ENCODE measurements at regions not wholly inside any gene's neighbourhood (a gene's known extent, or its start where the extent isn't known, plus 50 kb on each side); places are given as distances from the start of the nearest gene placed in this dataset.

GRCh38 chrX:20593402-20593801, 326.7 kb upstream of the RPS6KA3 start:
- Histone ChIP-seq H3K27ac (ENCODE audit: low read length) (no peak overlapping the region), H2AFZ (ENCODE audit: low read depth, low read length) (no peak overlapping the region), H3K9ac (ENCODE audit: low read length) (no peak overlapping the region), H3K36me3 (replicated peaks; ENCODE audit: low read depth, low read length) (no peaks in the 10 kb centered on the region), H3K4me2 (ENCODE audit: low read length) (no peak overlapping the region), H3K9me3 (ENCODE audit: insufficient read depth, low read length) (no peaks in the 10 kb centered on the region), H3K27me3 (ENCODE audit: low read depth, low read length) (no peaks in the 10 kb centered on the region), H3K79me2 (ENCODE audit: low read length) (no peaks in the 10 kb centered on the region), H3K4me1 (ENCODE audit: low read length) (no peaks in the 10 kb centered on the region), H4K20me1 (ENCODE audit: insufficient read depth, low read length) (no peaks in the 10 kb centered on the region), H3K4me3 (ENCODE audit: low read length) (no peak overlapping the region)
- TF ChIP-seq EZH2phosphoT487 (IDR thresholded peaks at IDR 0.05; ENCODE audit: low read depth) (no peak), CTCF (IDR thresholded peaks at IDR 0.05; ENCODE audit: low read depth, low read length) (no peak)

GRCh38 chrX:20591246-20591645, 324.5 kb upstream of the RPS6KA3 start:
- no peak overlapping the region for H3K4me2 ChIP-seq (ENCODE audit: low read length)
- H2AFZ ChIP-seq (ENCODE audit: low read depth, low read length), result no peak overlapping the region
- no peaks in the 10 kb centered on the region for H3K27me3 ChIP-seq (ENCODE audit: low read depth, low read length)
- no peak overlapping the region for H3K27ac ChIP-seq (ENCODE audit: low read length)
- no peaks in the 10 kb centered on the region for H4K20me1 ChIP-seq (ENCODE audit: insufficient read depth, low read length)
- H3K9ac ChIP-seq (ENCODE audit: low read length), result no peak overlapping the region
- H3K4me3 ChIP-seq (ENCODE audit: low read length), result no peak overlapping the region
- no peaks in the 10 kb centered on the region for H3K9me3 ChIP-seq (ENCODE audit: insufficient read depth, low read length)
- H3K36me3 ChIP-seq (replicated peaks; ENCODE audit: low read depth, low read length), result no peaks in the 10 kb centered on the region
- TF ChIP-seq CTCF (IDR thresholded peaks at IDR 0.05; ENCODE audit: low read depth, low read length) (no peak), EZH2phosphoT487 (IDR thresholded peaks at IDR 0.05; ENCODE audit: low read depth) (no peak)
- no peaks in the 10 kb centered on the region for H3K79me2 ChIP-seq (ENCODE audit: low read length)
- no peaks in the 10 kb centered on the region for H3K4me1 ChIP-seq (ENCODE audit: low read length)

GRCh38 chrX:20585782-20586181, 319.1 kb upstream of the RPS6KA3 start:
- H3K27me3 ChIP-seq (ENCODE audit: low read depth, low read length), result no peaks in the 10 kb centered on the region

GRCh38 chrX:20571611-20572010, 304.9 kb upstream of the RPS6KA3 start:
- Histone ChIP-seq H4K20me1 (ENCODE audit: insufficient read depth, low read length) (no peaks in the 10 kb centered on the region), H3K4me1 (ENCODE audit: low read length) (no peaks in the 10 kb centered on the region), H3K9me3 (ENCODE audit: insufficient read depth, low read length) (no peaks in the 10 kb centered on the region), H3K79me2 (ENCODE audit: low read length) (no peaks in the 10 kb centered on the region), H3K9ac (ENCODE audit: low read length) (no peak overlapping the region), H3K4me3 (ENCODE audit: low read length) (no peak overlapping the region), H3K27ac (ENCODE audit: low read length) (no peak overlapping the region), H3K27me3 (ENCODE audit: low read depth, low read length) (no peaks in the 10 kb centered on the region), H2AFZ (ENCODE audit: low read depth, low read length) (no peak overlapping the region), H3K4me2 (ENCODE audit: low read length) (no peak overlapping the region), H3K36me3 (replicated peaks; ENCODE audit: low read depth, low read length) (no peaks in the 10 kb centered on the region)
- no peak for TF ChIP-seq CTCF (IDR thresholded peaks at IDR 0.05; ENCODE audit: low read depth, low read length)
- TF ChIP-seq EZH2phosphoT487 (IDR thresholded peaks at IDR 0.05; ENCODE audit: low read depth), result no peak

More at GRCh38 chrX:20585782-20586181, 319.1 kb upstream of the RPS6KA3 start:
- no peaks in the 10 kb centered on the region for H4K20me1 ChIP-seq (ENCODE audit: insufficient read depth, low read length)
- no peak overlapping the region for H3K4me3 ChIP-seq (ENCODE audit: low read length)
- H2AFZ ChIP-seq (ENCODE audit: low read depth, low read length), result no peak overlapping the region
- H3K36me3 ChIP-seq (replicated peaks; ENCODE audit: low read depth, low read length), result no peaks in the 10 kb centered on the region
- no peak overlapping the region for H3K27ac ChIP-seq (ENCODE audit: low read length)
- H3K4me1 ChIP-seq (ENCODE audit: low read length), result no peaks in the 10 kb centered on the region
- no peaks in the 10 kb centered on the region for H3K9me3 ChIP-seq (ENCODE audit: insufficient read depth, low read length)
- H3K9ac ChIP-seq (ENCODE audit: low read length), result no peak overlapping the region
- H3K79me2 ChIP-seq (ENCODE audit: low read length), result no peaks in the 10 kb centered on the region
- no peak overlapping the region for H3K4me2 ChIP-seq (ENCODE audit: low read length)
- TF ChIP-seq EZH2phosphoT487 (IDR thresholded peaks at IDR 0.05; ENCODE audit: low read depth) (no peak), CTCF (IDR thresholded peaks at IDR 0.05; ENCODE audit: low read depth, low read length) (no peak)
